Activated CD8-positive, alpha-beta memory T cell treated with anti-CD3 and anti-CD28 coated beads, Interleukin-2, amount 50 U/mL, for 1 hour (primary cell): ENCODE measurements at regions not wholly inside any gene's neighbourhood (a gene's known extent, or its start where the extent isn't known, plus 50 kb on each side); places are given as distances from the start of the nearest gene placed in this dataset.

Experiments
- DNase-seq: peaks from one replicate; pipeline ENCODE4 v3.0.0-alpha.2; 2020; ENCODE audit errors: extremely low read depth

- no peak for DNase-seq
Measured at GRCh38 chr9:71183251-71183650, 61.8 kb upstream of the TRPM3 start.

DNA sequence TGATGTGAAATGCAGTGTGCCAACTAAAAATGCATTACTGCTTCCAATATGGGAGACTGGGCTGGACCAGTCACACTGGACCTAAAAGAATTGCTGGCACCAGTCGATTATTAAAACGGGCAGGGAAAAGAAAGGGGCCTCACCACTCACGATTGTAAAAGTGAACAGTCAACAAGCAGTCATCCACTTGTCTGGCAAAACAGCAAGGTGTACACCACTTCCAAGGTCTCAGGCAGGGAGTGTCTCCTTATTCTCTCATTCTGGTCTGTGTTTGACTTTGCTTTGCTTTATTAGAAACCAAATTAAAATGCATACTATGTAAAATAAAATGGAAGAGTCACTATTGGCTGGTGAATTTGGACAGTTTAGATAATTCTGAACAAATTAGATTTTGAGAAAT is 57.8 kb upstream of the TRPM3 start:
- DNase-seq = no peak

DNA sequence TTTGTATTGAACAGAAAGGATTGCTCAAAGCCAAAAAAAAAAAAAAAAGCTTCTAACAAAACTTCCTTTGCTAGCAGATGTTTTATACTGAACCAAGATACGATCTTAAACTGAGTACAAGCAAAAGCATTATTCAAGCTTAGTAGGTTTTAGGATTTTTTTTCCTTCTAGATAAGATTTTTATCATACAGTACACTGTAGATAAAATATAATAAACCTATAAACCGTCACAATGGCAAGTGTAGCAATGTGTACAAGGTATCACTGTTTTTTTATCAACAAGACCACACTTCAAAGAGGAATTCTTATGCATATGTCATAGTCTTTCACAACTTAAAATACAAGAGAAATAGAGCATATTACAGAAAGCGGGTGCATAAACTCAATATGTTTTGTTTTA is 56.5 kb upstream of the TRPM3 start:
- no peak for DNase-seq

DNA sequence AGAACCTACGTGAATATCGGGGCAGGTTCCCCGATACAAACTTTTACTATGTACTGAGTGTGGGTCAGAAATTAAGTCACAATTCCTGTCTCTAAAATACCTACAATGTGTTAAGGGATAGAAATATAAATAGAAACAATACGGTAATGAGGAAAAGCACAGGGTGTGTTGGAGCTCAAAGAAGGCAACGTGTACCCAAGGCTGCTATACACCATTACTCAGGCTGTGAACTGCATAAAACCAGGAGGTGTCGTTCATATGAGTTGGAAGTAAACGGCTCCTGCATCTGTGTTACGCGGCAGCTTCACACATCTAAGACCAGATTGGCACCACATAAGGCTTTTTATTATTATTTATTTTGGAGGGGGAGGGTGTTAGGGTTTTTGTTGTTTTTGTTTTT is 50.1 kb upstream of the TRPM3 start:
- DNase-seq = no peak
